ENCODE measurements at regions not wholly inside any gene's neighbourhood (a gene's known extent, or its start where the extent isn't known, plus 50 kb on each side); places are given as distances from the start of the nearest gene placed in this dataset.

DNA sequence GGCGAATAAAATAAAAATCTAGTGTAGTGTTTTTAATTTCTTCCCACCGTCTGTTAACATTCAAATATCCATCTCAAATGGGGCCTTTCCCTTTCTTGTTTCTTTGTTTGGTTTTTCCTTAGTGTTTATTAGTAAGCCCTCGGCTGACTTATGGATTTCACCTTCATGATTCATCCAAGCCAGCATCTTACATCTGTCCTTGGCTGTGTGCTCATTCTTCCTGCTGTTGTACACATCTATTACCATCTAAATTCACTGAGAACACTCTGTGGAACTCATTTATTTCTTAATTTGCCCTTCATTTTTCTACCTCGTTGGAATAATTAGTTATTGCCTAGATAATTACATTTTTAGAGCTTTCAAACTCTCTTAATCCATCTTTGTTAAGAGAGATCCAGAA lies 84.9 kb downstream of the SPCS3 start:
- H3K4me3 ChIP-seq (ENCODE audit: low read depth, low read length): no peak overlapping the region
- no peaks in the 10 kb centered on the region for H3K27me3 ChIP-seq (replicated peaks)
- TF ChIP-seq CTCF (IDR thresholded peaks at IDR 0.05; ENCODE audit: low read depth, low read length, missing control alignments): no peak
- in situ Hi-C loops (cut with HindIII; ENCODE audit: low pct_ligation_motif_present, low sequenced_read_pairs): no loop called here
- peak; percentile 52 for DNase-seq
- H3K27ac ChIP-seq: no peak overlapping the region
- H3K36me3 ChIP-seq (replicated peaks): no peaks in the 10 kb centered on the region

GRCh38 chr4:176406297-176406696 lies 86.5 kb downstream of the SPCS3 start:
- Histone ChIP-seq H3K27me3 (replicated peaks) (no peaks in the 10 kb centered on the region), H3K4me3 (ENCODE audit: low read depth, low read length) (no peak overlapping the region), H3K27ac (peak overlapping the region; percentile 40), H3K36me3 (replicated peaks) (no peaks in the 10 kb centered on the region)
- TF ChIP-seq CTCF (IDR thresholded peaks at IDR 0.05; ENCODE audit: low read depth, low read length, missing control alignments): no peak
- DNase-seq: no peak
- in situ Hi-C loops (cut with HindIII; ENCODE audit: low pct_ligation_motif_present, low sequenced_read_pairs): no loop called here

- Histone ChIP-seq H3K4me3 (ENCODE audit: low read depth, low read length) (no peak overlapping the region), H3K27me3 (replicated peaks) (no peaks in the 10 kb centered on the region), H3K36me3 (replicated peaks) (no peaks in the 10 kb centered on the region), H3K27ac (peak overlapping the region; percentile 40)
- in situ Hi-C loops (cut with HindIII; ENCODE audit: low pct_ligation_motif_present, low sequenced_read_pairs): no loop called here
- no peak for TF ChIP-seq CTCF (IDR thresholded peaks at IDR 0.05; ENCODE audit: low read depth, low read length, missing control alignments)
- no peak for DNase-seq
These were observed 87.0 kb downstream of the SPCS3 start for GRCh38 chr4:176406736-176407135.

DNA sequence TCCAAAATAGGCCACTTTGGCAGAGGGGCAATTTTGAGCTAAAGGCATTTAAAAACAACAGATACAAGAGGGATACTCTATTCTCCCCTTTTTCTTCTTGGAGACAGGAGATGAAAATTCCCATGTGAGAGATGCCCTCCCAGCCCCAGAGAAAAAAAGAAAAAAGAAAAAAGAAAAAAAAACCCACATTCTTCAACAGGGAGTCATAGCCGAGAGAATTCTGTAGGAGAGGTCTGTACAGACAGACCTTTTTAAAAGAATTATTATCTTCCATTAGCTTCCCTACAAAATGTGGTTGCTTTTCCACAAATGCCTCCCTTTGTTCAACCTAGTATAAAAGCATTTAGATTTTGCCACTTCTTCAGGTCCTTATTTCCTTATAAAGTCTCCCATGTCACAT lies 89.9 kb downstream of the SPCS3 start:
- H3K36me3 ChIP-seq (replicated peaks): no peaks in the 10 kb centered on the region
- peak overlapping the region; percentile 52 for H3K27ac ChIP-seq
- no peaks in the 10 kb centered on the region for H3K27me3 ChIP-seq (replicated peaks)
- no peak for DNase-seq
- no peak overlapping the region for H3K4me3 ChIP-seq (ENCODE audit: low read depth, low read length)
- no peak for TF ChIP-seq CTCF (IDR thresholded peaks at IDR 0.05; ENCODE audit: low read depth, low read length, missing control alignments)
- in situ Hi-C loops (cut with HindIII; ENCODE audit: low pct_ligation_motif_present, low sequenced_read_pairs): no loop called here

GRCh38 chr4:176413171-176413570 lies 93.4 kb downstream of the SPCS3 start:
- in situ Hi-C loops (cut with HindIII; ENCODE audit: low pct_ligation_motif_present, low sequenced_read_pairs): no loop called here
- no peak for TF ChIP-seq CTCF (IDR thresholded peaks at IDR 0.05; ENCODE audit: low read depth, low read length, missing control alignments)
- H3K4me3 ChIP-seq (ENCODE audit: low read depth, low read length): no peak overlapping the region
- DNase-seq: no peak
- no peaks in the 10 kb centered on the region for H3K36me3 ChIP-seq (replicated peaks)
- H3K27me3 ChIP-seq (replicated peaks): no peaks in the 10 kb centered on the region
- H3K27ac ChIP-seq: no peak overlapping the region

- no peak for TF ChIP-seq CTCF (IDR thresholded peaks at IDR 0.05; ENCODE audit: low read depth, low read length, missing control alignments)
These were observed 102.2 kb downstream of the SPCS3 start for GRCh38 chr4:176422001-176422400.

More at GRCh38 chr4:176422001-176422400, 102.2 kb downstream of the SPCS3 start:
- H3K27me3 ChIP-seq (replicated peaks): no peaks in the 10 kb centered on the region
- no peak for DNase-seq
- H3K27ac ChIP-seq: no peak overlapping the region
- no peaks in the 10 kb centered on the region for H3K36me3 ChIP-seq (replicated peaks)
- in situ Hi-C loops (cut with HindIII; ENCODE audit: low pct_ligation_motif_present, low sequenced_read_pairs): no loop called here
- H3K4me3 ChIP-seq (ENCODE audit: low read depth, low read length): no peak overlapping the region

Measured in brain microvascular endothelial cell (primary cell).